ENCODE measurements at regions not wholly inside any gene's neighbourhood (a gene's known extent, or its start where the extent isn't known, plus 50 kb on each side); places are given as distances from the start of the nearest gene placed in this dataset.

DNA sequence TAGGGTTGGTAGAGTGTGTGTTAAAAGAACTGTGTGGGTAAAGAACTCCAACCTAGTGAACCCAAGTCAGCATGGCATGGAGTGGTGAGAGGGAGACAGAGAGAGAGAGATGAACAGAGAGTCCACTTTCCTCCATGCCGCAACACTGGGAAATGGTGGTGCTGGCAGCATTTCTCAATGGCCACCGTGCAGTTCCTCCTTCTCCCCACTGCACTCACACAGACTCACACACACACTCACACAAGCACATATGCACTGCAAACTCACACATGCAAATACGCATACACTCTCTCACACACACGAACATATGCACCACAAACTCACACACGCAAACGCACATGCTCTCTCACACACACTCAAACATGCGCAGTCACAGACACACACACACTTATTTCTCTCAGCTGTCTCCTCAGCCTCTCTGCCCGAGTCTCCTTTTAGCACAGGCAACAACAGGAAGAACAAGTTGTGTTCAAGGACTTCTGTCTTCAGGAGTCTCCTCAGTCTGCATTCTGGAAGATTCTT is 66.5 kb upstream of the LY86 start:
- H3K9ac ChIP-seq (ENCODE audit: low read length) = no peak overlapping the region
- H3K4me2 ChIP-seq (ENCODE audit: low read depth, low read length, poor library complexity, severe bottlenecking) = no peak overlapping the region
- H2AFZ ChIP-seq (ENCODE audit: low read depth, low read length, severe bottlenecking) = no peak overlapping the region
- TF ChIP-seq EZH2phosphoT487 (conservative IDR thresholded peaks at IDR 0.05; ENCODE audit: low read length) = no peak
- TF ChIP-seq, protein P1, sequence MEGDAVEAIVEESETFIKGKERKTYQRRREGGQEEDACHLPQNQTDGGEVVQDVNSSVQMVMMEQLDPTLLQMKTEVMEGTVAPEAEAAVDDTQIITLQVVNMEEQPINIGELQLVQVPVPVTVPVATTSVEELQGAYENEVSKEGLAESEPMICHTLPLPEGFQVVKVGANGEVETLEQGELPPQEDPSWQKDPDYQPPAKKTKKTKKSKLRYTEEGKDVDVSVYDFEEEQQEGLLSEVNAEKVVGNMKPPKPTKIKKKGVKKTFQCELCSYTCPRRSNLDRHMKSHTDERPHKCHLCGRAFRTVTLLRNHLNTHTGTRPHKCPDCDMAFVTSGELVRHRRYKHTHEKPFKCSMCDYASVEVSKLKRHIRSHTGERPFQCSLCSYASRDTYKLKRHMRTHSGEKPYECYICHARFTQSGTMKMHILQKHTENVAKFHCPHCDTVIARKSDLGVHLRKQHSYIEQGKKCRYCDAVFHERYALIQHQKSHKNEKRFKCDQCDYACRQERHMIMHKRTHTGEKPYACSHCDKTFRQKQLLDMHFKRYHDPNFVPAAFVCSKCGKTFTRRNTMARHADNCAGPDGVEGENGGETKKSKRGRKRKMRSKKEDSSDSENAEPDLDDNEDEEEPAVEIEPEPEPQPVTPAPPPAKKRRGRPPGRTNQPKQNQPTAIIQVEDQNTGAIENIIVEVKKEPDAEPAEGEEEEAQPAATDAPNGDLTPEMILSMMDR (IDR thresholded peaks at IDR 0.05; ENCODE audit: insufficient read depth, low read length, poor library complexity, severe bottlenecking) = no peak
- H3K27ac ChIP-seq (ENCODE audit: low read depth, low read length) = no peak overlapping the region
- H4K20me1 ChIP-seq (ENCODE audit: low read depth, low read length) = no peaks in the 10 kb centered on the region
- H3F3A ChIP-seq (ENCODE audit: insufficient read depth) = no peaks in the 10 kb centered on the region
- no peaks in the 10 kb centered on the region for H3K36me3 ChIP-seq (ENCODE audit: low read length)
- no peaks in the 10 kb centered on the region for H3K9me3 ChIP-seq (ENCODE audit: insufficient read depth, low read length)
- H3K9me2 ChIP-seq (replicated peaks; ENCODE audit: insufficient read depth, low read length) = no peaks in the 10 kb centered on the region
- no peaks in the 10 kb centered on the region for H3K27me3 ChIP-seq (ENCODE audit: low read length)
- no peak overlapping the region for H3K4me3 ChIP-seq (ENCODE audit: insufficient read depth, low read length, poor library complexity, severe bottlenecking)
- no peaks in the 10 kb centered on the region for H3K79me2 ChIP-seq (ENCODE audit: insufficient read depth, low read length)

DNA sequence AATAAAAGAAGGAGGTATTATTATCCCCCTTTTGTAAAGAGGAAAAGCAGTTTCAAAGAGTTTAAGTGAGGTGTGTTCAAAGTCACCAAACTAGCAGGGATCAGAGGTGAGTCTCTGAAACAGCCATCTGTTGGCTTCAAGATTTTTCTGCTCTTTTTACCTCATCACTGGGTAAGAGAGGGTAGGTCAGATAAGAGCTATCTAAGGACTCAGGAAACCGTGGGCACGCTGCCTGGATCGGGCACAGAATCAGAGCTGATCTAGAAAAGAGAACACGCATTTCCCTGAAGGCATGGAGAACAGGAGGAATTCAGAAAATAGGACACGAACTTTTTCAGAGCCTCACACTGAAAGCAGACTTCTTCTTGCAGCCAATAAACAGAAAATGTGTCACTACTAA is 65.8 kb upstream of the LY86 start:
- no peak overlapping the region for H3K4me2 ChIP-seq (ENCODE audit: low read depth, low read length, poor library complexity, severe bottlenecking)
- H2AFZ ChIP-seq (ENCODE audit: low read depth, low read length, severe bottlenecking) = no peak overlapping the region
- H3K9me2 ChIP-seq (replicated peaks; ENCODE audit: insufficient read depth, low read length) = no peaks in the 10 kb centered on the region
- no peaks in the 10 kb centered on the region for H3F3A ChIP-seq (ENCODE audit: insufficient read depth)
- no peak overlapping the region for H3K4me3 ChIP-seq (ENCODE audit: insufficient read depth, low read length, poor library complexity, severe bottlenecking)
- H3K27ac ChIP-seq (ENCODE audit: low read depth, low read length) = no peak overlapping the region
- TF ChIP-seq EZH2phosphoT487 (conservative IDR thresholded peaks at IDR 0.05; ENCODE audit: low read length) = no peak
- TF ChIP-seq, protein P1 (IDR thresholded peaks at IDR 0.05; ENCODE audit: insufficient read depth, low read length, poor library complexity, severe bottlenecking) = no peak
- H3K79me2 ChIP-seq (ENCODE audit: insufficient read depth, low read length) = no peaks in the 10 kb centered on the region
- no peaks in the 10 kb centered on the region for H4K20me1 ChIP-seq (ENCODE audit: low read depth, low read length)
- H3K9me3 ChIP-seq (ENCODE audit: insufficient read depth, low read length) = no peaks in the 10 kb centered on the region
- no peaks in the 10 kb centered on the region for H3K36me3 ChIP-seq (ENCODE audit: low read length)
- no peaks in the 10 kb centered on the region for H3K27me3 ChIP-seq (ENCODE audit: low read length)
- H3K9ac ChIP-seq (ENCODE audit: low read length) = no peak overlapping the region

DNA sequence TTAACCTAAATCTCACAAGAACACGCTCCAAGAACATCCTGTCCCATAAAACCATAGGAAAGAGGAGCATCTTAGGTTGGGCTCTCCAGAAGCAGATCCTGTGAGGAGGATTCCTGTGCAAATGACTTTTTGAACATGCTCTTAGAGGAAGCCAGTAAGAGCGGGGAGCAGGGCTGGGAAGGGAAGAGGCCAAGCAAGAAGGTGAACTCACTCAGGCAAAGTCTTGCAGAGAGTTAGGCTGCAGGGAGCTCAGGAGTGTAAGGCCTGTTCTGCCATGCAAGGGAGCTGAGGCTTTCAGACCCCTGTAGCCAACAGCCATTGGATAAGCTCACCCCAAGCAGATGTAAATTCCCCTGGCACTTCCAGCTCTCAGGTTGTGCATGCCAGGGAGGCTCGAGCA is 63.6 kb upstream of the LY86 start:
- H3K27me3 ChIP-seq (ENCODE audit: low read length) = no peaks in the 10 kb centered on the region; the same call in 1 of the 2 replicates
- H3K36me3 ChIP-seq (ENCODE audit: low read length) = no peaks in the 10 kb centered on the region
- H4K20me1 ChIP-seq (ENCODE audit: low read depth, low read length) = no peaks in the 10 kb centered on the region
- no peak overlapping the region for H3K4me2 ChIP-seq (ENCODE audit: low read depth, low read length, poor library complexity, severe bottlenecking)
- H3K9ac ChIP-seq (ENCODE audit: low read length) = no peak overlapping the region
- no peaks in the 10 kb centered on the region for H3K9me3 ChIP-seq (ENCODE audit: insufficient read depth, low read length)
- H3K79me2 ChIP-seq (ENCODE audit: insufficient read depth, low read length) = no peaks in the 10 kb centered on the region
- H3K4me3 ChIP-seq (ENCODE audit: insufficient read depth, low read length, poor library complexity, severe bottlenecking) = no peak overlapping the region
- H3F3A ChIP-seq (ENCODE audit: insufficient read depth) = no peaks in the 10 kb centered on the region
- no peak overlapping the region for H2AFZ ChIP-seq (ENCODE audit: low read depth, low read length, severe bottlenecking)
- no peaks in the 10 kb centered on the region for H3K9me2 ChIP-seq (replicated peaks; ENCODE audit: insufficient read depth, low read length)
- TF ChIP-seq, protein P1 (IDR thresholded peaks at IDR 0.05; ENCODE audit: insufficient read depth, low read length, poor library complexity, severe bottlenecking) = no peak
- no peak for TF ChIP-seq EZH2phosphoT487 (conservative IDR thresholded peaks at IDR 0.05; ENCODE audit: low read length)
- H3K27ac ChIP-seq (ENCODE audit: low read depth, low read length) = no peak overlapping the region
